Naive thymus-derived CD4-positive, alpha-beta T cell (primary cell): ENCODE measurements at regions not wholly inside any gene's neighbourhood (a gene's known extent, or its start where the extent isn't known, plus 50 kb on each side); places are given as distances from the start of the nearest gene placed in this dataset.

Experiments
- ATAC-seq: fragments of 150-1000 bp; cut with Tn5 transposase; 2 replicates; pipeline ENCODE4 v1.10.0; 2021; ENCODE audit warnings: mild to moderate bottlenecking, moderate library complexity
- CTCF ChIA-PET: fragments of 350-600 bp; sonication (Branson Sonifier 250); formaldehyde crosslinking; loops from one replicate; lab custom pipeline; 2021; ENCODE audit warnings: antibody characterized with exemption; lab: Charles Lee
- POLR2A ChIA-PET: fragments of 350-600 bp; sonication (Branson Sonifier 250); formaldehyde crosslinking; loops from one replicate; lab custom pipeline; 2021; ENCODE audit warnings: antibody characterized with exemption, inconsistent platforms; lab: Charles Lee
- DNase-seq, 9 donors: peaks; one replicate each; pipeline versions ENCODE4 v3.0.0 to v3.0.0-alpha.2; 2020 to 2022; ENCODE audit warnings: mixed read lengths in 1 of 9
- H3K27ac ChIP-seq: one replicate; pipeline ENCODE4 v1.7.0; 2013; ENCODE audit warnings: mild to moderate bottlenecking, low read depth, low read length, moderate library complexity
- H3K27me3 ChIP-seq, 2 donors: one replicate each; pipeline ENCODE4 v1.7.0; 2013; ENCODE audit warnings: low read length in 2 of 2, mild to moderate bottlenecking in 2 of 2, moderate library complexity in 2 of 2; ENCODE audit not compliant: control insufficient read depth in 2 of 2, insufficient read depth in 2 of 2
- H3K36me3 ChIP-seq, 3 experiments: 1 replicate in 2 of 3; 2 replicates in 1 of 3; pipeline ENCODE4 v1.7.0; 2013; ENCODE audit warnings: low read length in 3 of 3, mild to moderate bottlenecking in 3 of 3, moderate library complexity in 1 of 3; ENCODE audit not compliant: insufficient read depth in 3 of 3, control insufficient read depth in 2 of 3
- H3K4me1 ChIP-seq, 2 donors: one replicate each; pipeline ENCODE4 v1.7.0; 2013; ENCODE audit warnings: low read length in 2 of 2, mild to moderate bottlenecking in 2 of 2, moderate library complexity in 1 of 2; ENCODE audit not compliant: control insufficient read depth in 2 of 2, insufficient read depth in 2 of 2
- H3K4me3 ChIP-seq: 2 replicates; pipeline ENCODE4 v1.7.0; 2013; ENCODE audit warnings: mild to moderate bottlenecking, low read length
- H3K9me3 ChIP-seq, 3 experiments: 1 replicate in 2 of 3; 2 replicates in 1 of 3; pipeline ENCODE4 v1.7.0; 2013; ENCODE audit warnings: low read length in 3 of 3; ENCODE audit not compliant: control insufficient read depth in 2 of 3
- H3K27ac Mint-ChIP-seq, 9 donors: one replicate each; pipeline ENCODE4 v1.8.0; 2020 to 2022; ENCODE audit warnings: mixed read lengths in 9 of 9, mild to moderate bottlenecking in 8 of 9, moderate library complexity in 5 of 9, inconsistent platforms in 2 of 9
- H3K27me3 Mint-ChIP-seq, 5 donors: one replicate each; pipeline ENCODE4 v1.8.0; 2021 to 2022; ENCODE audit warnings: mixed read lengths in 5 of 5, mild to moderate bottlenecking in 1 of 5
- H3K36me3 Mint-ChIP-seq, 5 donors: one replicate each; pipeline ENCODE4 v1.8.0; 2020 to 2022; ENCODE audit warnings: mixed read lengths in 5 of 5, mild to moderate bottlenecking in 3 of 5, inconsistent platforms in 1 of 5
- H3K4me1 Mint-ChIP-seq, 7 donors: one replicate each; pipeline ENCODE4 v1.8.0; 2020 to 2022; ENCODE audit warnings: mixed read lengths in 7 of 7, mild to moderate bottlenecking in 3 of 7, inconsistent platforms in 1 of 7
- H3K4me3 Mint-ChIP-seq, 10 donors: one replicate each; pipeline ENCODE4 v1.8.0; 2020 to 2022; ENCODE audit warnings: mild to moderate bottlenecking in 10 of 10, mixed read lengths in 10 of 10, moderate library complexity in 6 of 10, inconsistent platforms in 2 of 10
- H3K9me3 Mint-ChIP-seq, 11 donors: one replicate each; pipeline ENCODE4 v1.8.0; 2020 to 2022; ENCODE audit warnings: mixed read lengths in 11 of 11, mild to moderate bottlenecking in 4 of 11, inconsistent platforms in 1 of 11, moderate library complexity in 1 of 11
- intact Hi-C, 2 donors: fragments of 100-400 bp; cut with micrococcal nuclease; formaldehyde crosslinking; loops; one replicate each; pipeline ENCODE4 v1.15.1; 2023

- no peaks in the 10 kb centered on the region for H3K27me3 Mint-ChIP-seq
- CTCF ChIA-PET, result no interaction called here
- no peak for DNase-seq
- Histone ChIP-seq H3K36me3 (no peaks in the 10 kb centered on the region), H3K27ac (no peak overlapping the region), H3K27me3 (no peaks in the 10 kb centered on the region), H3K4me3 (no peak overlapping the region), H3K4me1 (no peaks in the 10 kb centered on the region), H3K9me3 (peaks cover 0 to 6% (median 0%) of the 10 kb centered on the region in 3 experiments)
- H3K4me3 Mint-ChIP-seq, result no peak overlapping the region
- peaks cover 8 to 69% (median 14%) of the 10 kb centered on the region in 11 donors for H3K9me3 Mint-ChIP-seq
- no peaks in the 10 kb centered on the region for H3K4me1 Mint-ChIP-seq
- intact Hi-C loops, result no loop called here
- POLR2A ChIA-PET, result no interaction called here
- no peak overlapping the region for H3K27ac Mint-ChIP-seq
- no peak for ATAC-seq
- H3K36me3 Mint-ChIP-seq, result peaks cover 0 to under 1% (median 0%) of the 10 kb centered on the region in 5 donors
These were observed 189.8 kb downstream of the FGF10 start for GRCh38 chr5:44199408-44199807.

GRCh38 chr5:44189255-44189654, 200.0 kb downstream of the FGF10 start:
- Mint-ChIP-seq H3K36me3 (peaks cover 0 to 4% (median 0%) of the 10 kb centered on the region in 5 donors), H3K27me3 (no peaks in the 10 kb centered on the region), H3K27ac (no peak overlapping the region), H3K4me1 (no peaks in the 10 kb centered on the region), H3K4me3 (no peak overlapping the region), H3K9me3 (peaks cover 5 to 19% (median 9%) of the 10 kb centered on the region in 11 donors)
- H3K27ac ChIP-seq, result no peak overlapping the region
- intact Hi-C loops, result no loop called here
- ChIA-PET CTCF (no interaction called here), POLR2A (no interaction called here)
- no peaks in the 10 kb centered on the region for H3K36me3 ChIP-seq
- H3K4me1 ChIP-seq, result no peaks in the 10 kb centered on the region
- no peaks in the 10 kb centered on the region for H3K9me3 ChIP-seq
- H3K4me3 ChIP-seq, result no peak overlapping the region
- DNase-seq, result no peak
- H3K27me3 ChIP-seq, result no peaks in the 10 kb centered on the region
- no peak for ATAC-seq

- Mint-ChIP-seq H3K4me3 (no peak overlapping the region), H3K9me3 (peaks cover 0 to 17% (median 10%) of the 10 kb centered on the region in 11 donors), H3K27me3 (no peaks in the 10 kb centered on the region), H3K27ac (no peak overlapping the region), H3K36me3 (no peaks in the 10 kb centered on the region), H3K4me1 (no peaks in the 10 kb centered on the region)
- ChIA-PET POLR2A (no interaction called here), CTCF (no interaction called here)
- intact Hi-C loops, result no loop called here
- DNase-seq, result no peak
- Histone ChIP-seq H3K4me3 (no peak overlapping the region), H3K27me3 (no peaks in the 10 kb centered on the region), H3K9me3 (no peaks in the 10 kb centered on the region), H3K4me1 (no peaks in the 10 kb centered on the region), H3K27ac (no peak overlapping the region), H3K36me3 (no peaks in the 10 kb centered on the region)
- no peak for ATAC-seq
These were observed 201.2 kb downstream of the FGF10 start for GRCh38 chr5:44187973-44188372.

- H3K4me3 Mint-ChIP-seq, result no peak overlapping the region
- H3K9me3 Mint-ChIP-seq, result peaks cover 5 to 30% (median 12%) of the 10 kb centered on the region in 11 donors
- no peaks in the 10 kb centered on the region for H3K9me3 ChIP-seq
- ChIA-PET POLR2A (no interaction called here), CTCF (no interaction called here)
- no peaks in the 10 kb centered on the region for H3K27me3 ChIP-seq
- no peaks in the 10 kb centered on the region for H3K4me1 ChIP-seq
- H3K27ac ChIP-seq, result no peak overlapping the region
- no peaks in the 10 kb centered on the region for H3K27me3 Mint-ChIP-seq
- H3K4me3 ChIP-seq, result no peak overlapping the region
- no peak overlapping the region for H3K27ac Mint-ChIP-seq
- no peaks in the 10 kb centered on the region for H3K36me3 ChIP-seq
- intact Hi-C loops, result no loop called here
- no peaks in the 10 kb centered on the region for H3K4me1 Mint-ChIP-seq
- DNase-seq (no peak), ATAC-seq (no peak)
- no peaks in the 10 kb centered on the region for H3K36me3 Mint-ChIP-seq
These were observed 205.5 kb downstream of the FGF10 start for GRCh38 chr5:44183753-44184152.

GRCh38 chr5:44183312-44183711, 205.9 kb downstream of the FGF10 start:
- H3K4me1 ChIP-seq, result no peaks in the 10 kb centered on the region
- H3K36me3 ChIP-seq, result no peaks in the 10 kb centered on the region
- no peak overlapping the region for H3K4me3 ChIP-seq
- ChIA-PET CTCF (no interaction called here), POLR2A (no interaction called here)
- Mint-ChIP-seq H3K4me3 (no peak overlapping the region), H3K27ac (no peak overlapping the region), H3K36me3 (no peaks in the 10 kb centered on the region), H3K4me1 (no peaks in the 10 kb centered on the region), H3K27me3 (no peaks in the 10 kb centered on the region), H3K9me3 (peaks cover 5 to 35% (median 12%) of the 10 kb centered on the region in 11 donors)
- intact Hi-C loops, result no loop called here
- H3K27me3 ChIP-seq, result no peaks in the 10 kb centered on the region
- ATAC-seq, result no peak
- DNase-seq, result no peak
- H3K27ac ChIP-seq, result no peak overlapping the region
- no peaks in the 10 kb centered on the region for H3K9me3 ChIP-seq

- Mint-ChIP-seq H3K27me3 (no peaks in the 10 kb centered on the region), H3K4me3 (no peak overlapping the region), H3K4me1 (no peaks in the 10 kb centered on the region), H3K36me3 (no peaks in the 10 kb centered on the region), H3K9me3 (peaks cover under 1 to 57% (median 21%) of the 10 kb centered on the region in 11 donors), H3K27ac (no peak overlapping the region)
- POLR2A ChIA-PET, result no interaction called here
- DNase-seq, result no peak
- intact Hi-C loops, result no loop called here
- no peaks in the 10 kb centered on the region for H3K27me3 ChIP-seq
- no peaks in the 10 kb centered on the region for H3K36me3 ChIP-seq
- H3K4me3 ChIP-seq, result no peak overlapping the region
- no peak overlapping the region for H3K27ac ChIP-seq
- no peak for ATAC-seq
- no peaks in the 10 kb centered on the region for H3K9me3 ChIP-seq
- CTCF ChIA-PET, result no interaction called here
- no peaks in the 10 kb centered on the region for H3K4me1 ChIP-seq
These were observed 210.8 kb downstream of the FGF10 start for GRCh38 chr5:44178414-44178813.

GRCh38 chr5:44167540-44167939, 221.7 kb downstream of the FGF10 start:
- Histone ChIP-seq H3K36me3 (no peaks in the 10 kb centered on the region), H3K4me3 (no peak overlapping the region), H3K9me3 (peaks cover 0 to 5% (median 0%) of the 10 kb centered on the region in 3 experiments), H3K27ac (no peak overlapping the region), H3K27me3 (no peaks in the 10 kb centered on the region), H3K4me1 (no peaks in the 10 kb centered on the region)
- CTCF ChIA-PET, result no interaction called here
- no peak overlapping the region for H3K4me3 Mint-ChIP-seq
- no peak overlapping the region for H3K27ac Mint-ChIP-seq
- ATAC-seq (no peak), DNase-seq (no peak)
- H3K9me3 Mint-ChIP-seq, result peaks cover 2 to 41% (median 16%) of the 10 kb centered on the region in 11 donors
- intact Hi-C loops, result no loop called here
- POLR2A ChIA-PET, result no interaction called here
- no peaks in the 10 kb centered on the region for H3K4me1 Mint-ChIP-seq
- H3K27me3 Mint-ChIP-seq, result no peaks in the 10 kb centered on the region
- peaks cover 0 to 4% (median 0%) of the 10 kb centered on the region in 5 donors for H3K36me3 Mint-ChIP-seq
